Tibial nerve (tissue), 4 donors: ENCODE measurements at regions not wholly inside any gene's neighbourhood (a gene's known extent, or its start where the extent isn't known, plus 50 kb on each side); places are given as distances from the start of the nearest gene placed in this dataset.
A peak's percentile ranks its signal among the peaks of the same experiment; 100 is the strongest.
"Not testable (repeated sequence)": the region's sequence is repeated elsewhere in the genome, so short reads cannot be mapped to it uniquely, and the experiment has no call there.

Source experiments
- DNase-seq, 2 donors: peaks; one replicate each; pipeline ENCODE4 v3.0.0-alpha.2; 2019; ENCODE audit warnings: low spot score in 2 of 2
- H3K27ac ChIP-seq, 4 donors: fragments of 200-600 bp; sonication (generic) in 3 of 4; one replicate each; pipeline ENCODE4 v1.5.1; 2017 to 2019; ENCODE audit warnings: mild to moderate bottlenecking in 1 of 4
- H3K27me3 ChIP-seq, 2 donors: fragments of 200-600 bp; sonication (generic) in 1 of 2; one replicate each; pipeline versions ENCODE4 v1.5.1 to v1.6.0; 2017 to 2019
- H3K36me3 ChIP-seq, 3 donors: fragments of 200-600 bp; sonication (generic); one replicate each; pipeline ENCODE4 v1.5.1; 2018 to 2019
- H3K4me1 ChIP-seq, 4 donors: fragments of 200-600 bp; sonication (generic) in 3 of 4; one replicate each; pipeline ENCODE4 v1.5.1; 2017 to 2019
- H3K4me3 ChIP-seq, 4 donors: fragments of 200-600 bp; sonication (generic) in 3 of 4; one replicate each; pipeline ENCODE4 v1.5.1; 2017 to 2019; ENCODE audit warnings: mild to moderate bottlenecking in 1 of 4, moderate library complexity in 1 of 4
- H3K9me3 ChIP-seq, 4 donors: fragments of 200-600 bp; sonication (generic) in 3 of 4; one replicate each; pipeline ENCODE4 v1.5.1; 2017 to 2019
- CTCF ChIP-seq, 5 experiments: fragments of 200-600 bp in 3 of 5; fragments of 450-650 bp in 2 of 5; sonication (generic) in 3 of 5; IDR thresholded peaks; one replicate each; pipeline ENCODE4 v1.5.1; 2016 to 2019; ENCODE audit warnings: antibody characterized with exemption in 5 of 5, mild to moderate bottlenecking in 3 of 5, moderate library complexity in 2 of 5
- EP300 ChIP-seq, 2 donors: sonication (generic); formaldehyde crosslinking; IDR thresholded peaks; one replicate each; pipeline ENCODE4 v1.6.1; 2017; ENCODE audit warnings: antibody characterized with exemption in 2 of 2, mild to moderate bottlenecking in 1 of 2
- POLR2A ChIP-seq, 2 donors: fragments of 450-650 bp; IDR thresholded peaks; one replicate each; pipeline ENCODE4 v1.6.1; 2017; ENCODE audit warnings: antibody characterized with exemption in 2 of 2, mild to moderate bottlenecking in 2 of 2, moderate library complexity in 2 of 2
- WGBS, 2 donors: methylation state at CpG; one replicate each; pipeline ENCODE4 v1.1.5; 2018; 5-methylcytosine and 5-hydroxymethylcytosine counted together

GRCh38 chr13:44853641-44854040 lies 135.6 kb downstream of the NUFIP1 start:
- TF ChIP-seq EP300 (IDR thresholded peaks at IDR 0.05) (no peak), CTCF (IDR thresholded peaks at IDR 0.05) (no peak), POLR2A (IDR thresholded peaks at IDR 0.05) (no peak)
- WGBS, 2 donors = 36 to 46% methylated on average over 3 of the region's 3 CpGs
- Histone ChIP-seq H3K4me1 (peaks cover 0 to 16% (median 0%) of the 10 kb centered on the region in 4 donors), H3K4me3 (no peak overlapping the region), H3K36me3 (no peaks in the 10 kb centered on the region), H3K27me3 (no peaks in the 10 kb centered on the region), H3K9me3 (no peaks in the 10 kb centered on the region), H3K27ac (no peak overlapping the region)
- DNase-seq = no peak

- Histone ChIP-seq H3K4me1 (peaks cover 0 to 16% (median 0%) of the 10 kb centered on the region in 4 donors), H3K4me3 (no peak overlapping the region), H3K27ac (peak overlapping the region in 2 of 4 donors; percentile 17 to 73), H3K9me3 (no peaks in the 10 kb centered on the region), H3K27me3 (no peaks in the 10 kb centered on the region), H3K36me3 (no peaks in the 10 kb centered on the region)
- TF ChIP-seq EP300 (IDR thresholded peaks at IDR 0.05) = peak in 1 of 2 donors; percentile 54
- no peak for TF ChIP-seq POLR2A (IDR thresholded peaks at IDR 0.05)
- peak in 1 of 2 donors; percentile 26 for DNase-seq
- WGBS, 2 donors = 52 to 53% methylated on average over 11 of the region's 11 CpGs
Measured at GRCh38 chr13:44848920-44849676, 140.2 kb downstream of the NUFIP1 start.

GRCh38 chr13:44845281-44846058 lies 143.8 kb downstream of the NUFIP1 start:
- not testable (repeated sequence) for H3K27me3 ChIP-seq, H3K4me3 ChIP-seq, DNase-seq, H3K36me3 ChIP-seq, H3K27ac ChIP-seq, H3K9me3 ChIP-seq
- H3K4me1 ChIP-seq = peaks cover 0 to 16% (median 0%) of the 10 kb centered on the region in 4 donors
- 87 to 92% methylated on average over 11 of the region's 11 CpGs for WGBS, 2 donors

GRCh38 chr13:44844786-44845185 lies 144.5 kb downstream of the NUFIP1 start:
- DNase-seq = no peak
- TF ChIP-seq POLR2A (IDR thresholded peaks at IDR 0.05) = no peak
- TF ChIP-seq EP300 (IDR thresholded peaks at IDR 0.05) = no peak
- no peak for TF ChIP-seq CTCF (IDR thresholded peaks at IDR 0.05)
- H3K4me3 ChIP-seq = no peak overlapping the region
- peaks cover 0 to 11% (median 0%) of the 10 kb centered on the region in 4 donors for H3K4me1 ChIP-seq
- WGBS, 2 donors = 93 to 95% methylated on average over 8 of the region's 8 CpGs
- H3K27ac ChIP-seq = no peak overlapping the region
- no peaks in the 10 kb centered on the region for H3K27me3 ChIP-seq
- no peaks in the 10 kb centered on the region for H3K36me3 ChIP-seq
- no peaks in the 10 kb centered on the region for H3K9me3 ChIP-seq

GRCh38 chr13:44843403-44843802 lies 145.9 kb downstream of the NUFIP1 start:
- Histone ChIP-seq H3K9me3 (no peaks in the 10 kb centered on the region), H3K4me3 (no peak overlapping the region), H3K27me3 (no peaks in the 10 kb centered on the region), H3K27ac (no peak overlapping the region), H3K36me3 (no peaks in the 10 kb centered on the region), H3K4me1 (no peaks in the 10 kb centered on the region)
- WGBS, 2 donors = 100% methylated on average over 1 of the region's 1 CpG
- DNase-seq = no peak
- TF ChIP-seq POLR2A (IDR thresholded peaks at IDR 0.05) (no peak), CTCF (IDR thresholded peaks at IDR 0.05) (no peak), EP300 (IDR thresholded peaks at IDR 0.05) (no peak)

- Histone ChIP-seq H3K27ac (no peak overlapping the region), H3K36me3 (no peaks in the 10 kb centered on the region), H3K27me3 (no peaks in the 10 kb centered on the region), H3K4me1 (no peaks in the 10 kb centered on the region), H3K4me3 (no peak overlapping the region), H3K9me3 (no peaks in the 10 kb centered on the region)
- 68 to 72% methylated on average over 1 of the region's 1 CpG for WGBS, 2 donors
- no peak for DNase-seq
- TF ChIP-seq EP300 (IDR thresholded peaks at IDR 0.05) = no peak
Measured at GRCh38 chr13:44842158-44842557, 147.1 kb downstream of the NUFIP1 start.
